A549 (cell line): ENCODE measurements at regions not wholly inside any gene's neighbourhood (a gene's known extent, or its start where the extent isn't known, plus 50 kb on each side); places are given as distances from the start of the nearest gene placed in this dataset.

Source experiments
- ATAC-seq, 2 experiments: fragments of 200-7000 bp in 1 of 2; fragments of >200 bp in 1 of 2; cut with Nextera tagmentation in 1 of 2; cut with Tn5 transposase in 1 of 2; 3 replicates each; pipeline versions ENCODE4 v1.8.0 to v1.9.1; 2018 to 2020; ENCODE audit warnings: mild to moderate bottlenecking in 1 of 2, moderate library complexity in 1 of 2
- CTCF ChIA-PET: fragments of 300-600 bp; sonication (Branson Sonifier 250); formaldehyde crosslinking; extraction: SDS; loops from one replicate; lab custom pipeline; 2021; ENCODE audit warnings: antibody characterized with exemption, inconsistent platforms; lab: Yijun Ruan, JAX
- POLR2A ChIA-PET: fragments of 350-600 bp; formaldehyde crosslinking; extraction: SDS; loops from one replicate; lab custom pipeline; 2021; ENCODE audit warnings: antibody characterized with exemption, inconsistent platforms; lab: Yijun Ruan, JAX
- DNase-seq, 2 experiments: peaks; one replicate each; pipeline versions ENCODE4 v3.0.0 to v3.0.0-alpha.2; 2011 to 2016; ENCODE audit warnings: low read depth in 1 of 2, low spot score in 1 of 2
- FAIRE-seq: peaks from 2 replicates; lab custom pipeline; 2011; peaks lifted over from hg19 to GRCh38; lab: Jason Lieb, UNC
- H3K27ac ChIP-seq, 2 experiments: fragments of >200 bp; sonication (Bioruptor Twin); formaldehyde crosslinking; 3 replicates each; pipeline ENCODE4 v1.5.1; 2016 to 2017
- H3K4me1 ChIP-seq: fragments of >200 bp; sonication (Bioruptor Twin); formaldehyde crosslinking; 3 replicates; pipeline ENCODE4 v1.6.1; 2016
- H3K4me2 ChIP-seq: fragments of >200 bp; sonication (Bioruptor Twin); formaldehyde crosslinking; 3 replicates; pipeline ENCODE4 v1.6.1; 2016
- H3K4me3 ChIP-seq: fragments of >200 bp; sonication (Bioruptor Twin); formaldehyde crosslinking; 3 replicates; pipeline ENCODE4 v1.5.1; 2016
- H3K9me3 ChIP-seq: fragments of >200 bp; sonication (Bioruptor Twin); formaldehyde crosslinking; 3 replicates; pipeline ENCODE4 v1.6.1; 2016
- CBX2 ChIP-seq: fragments of 200-600 bp; sonication (generic); IDR thresholded peaks from 2 replicates; pipeline ENCODE4 v1.6.1; 2016; ENCODE audit warnings: low read depth, mild to moderate bottlenecking, borderline replicate concordance
- CBX8 ChIP-seq: fragments of 200-600 bp; sonication (generic); IDR thresholded peaks from 2 replicates; pipeline ENCODE4 v1.6.1; 2016
- CHD2 ChIP-seq: fragments of 150-350 bp; IDR thresholded peaks from 2 replicates; pipeline ENCODE4 v1.6.1; 2014; ENCODE audit warnings: low read length; ENCODE audit not compliant: partially characterized antibody
- E2F6 ChIP-seq: IDR thresholded peaks from 2 replicates; pipeline ENCODE4 v1.6.1; 2012; ENCODE audit warnings: low read depth, borderline replicate concordance
- EHMT2 ChIP-seq: fragments of 200-600 bp; sonication (generic); IDR thresholded peaks from 2 replicates; pipeline ENCODE4 v1.6.1; 2016; ENCODE audit warnings: antibody characterized with exemption, low read depth, mild to moderate bottlenecking, moderate library complexity
- EP300 ChIP-seq, 2 experiments: fragments of >200 bp; sonication (Bioruptor Twin); formaldehyde crosslinking; IDR thresholded peaks; 2 replicates in 1 of 2; 3 replicates in 1 of 2; pipeline ENCODE4 v1.6.1; 2016 to 2017
- ESRRA ChIP-seq: fragments of 150-350 bp; IDR thresholded peaks from 2 replicates; pipeline ENCODE4 v1.6.1; 2014; ENCODE audit warnings: mild to moderate bottlenecking, low read length, borderline replicate concordance
- FOSL2 ChIP-seq, 2 experiments: fragments of 450-650 bp in 1 of 2; fragments of >200 bp in 1 of 2; sonication (Bioruptor Twin) in 1 of 2; formaldehyde crosslinking; IDR thresholded peaks; 2 replicates each; pipeline versions ENCODE4 v1.5.0 to v1.6.1; 2016 to 2020; ENCODE audit warnings: mild to moderate bottlenecking in 1 of 2, moderate library complexity in 1 of 2
- FOXS1 ChIP-seq: fragments of 250-450 bp; sonication (Bioruptor Pico); IDR thresholded peaks from 2 replicates; pipeline ENCODE4 v1.5.0; 2020; ENCODE audit warnings: mild to moderate bottlenecking, moderate library complexity
- HEYL ChIP-seq: fragments of 250-450 bp; sonication (Bioruptor Pico); IDR thresholded peaks from 2 replicates; pipeline ENCODE4 v1.8.0; 2021; ENCODE audit warnings: mild to moderate bottlenecking, moderate library complexity
- HOXA7 ChIP-seq: fragments of 250-450 bp; sonication (Bioruptor Pico); IDR thresholded peaks from 2 replicates; pipeline ENCODE4 v1.5.0; 2020; ENCODE audit warnings: mild to moderate bottlenecking, moderate library complexity
- JUN ChIP-seq, 2 experiments: fragments of >200 bp; sonication (Bioruptor Twin); formaldehyde crosslinking; IDR thresholded peaks; 2 replicates in 1 of 2; 3 replicates in 1 of 2; pipeline ENCODE4 v1.6.1; 2016 to 2017
- KDM1A ChIP-seq: fragments of 200-600 bp; sonication (generic); IDR thresholded peaks from 2 replicates; pipeline ENCODE4 v1.6.1; 2016; ENCODE audit warnings: low read depth, mild to moderate bottlenecking
- KDM5A ChIP-seq: fragments of 200-600 bp; sonication (generic); IDR thresholded peaks from 2 replicates; pipeline ENCODE4 v1.6.1; 2016; ENCODE audit warnings: antibody characterized with exemption, mild to moderate bottlenecking
- MAFK ChIP-seq: fragments of 450-650 bp; IDR thresholded peaks from 2 replicates; pipeline ENCODE4 v1.6.1; 2014; ENCODE audit not compliant: partially characterized antibody
- NFE2L2 ChIP-seq: fragments of 150-350 bp; conservative IDR thresholded peaks from 2 replicates; pipeline ENCODE4 v1.6.1; 2014; ENCODE audit warnings: low read length
- NPAS2 ChIP-seq: fragments of 250-450 bp; sonication (Bioruptor Pico); IDR thresholded peaks from 2 replicates; pipeline ENCODE4 v1.8.0; 2022; ENCODE audit warnings: mild to moderate bottlenecking, moderate library complexity, borderline replicate concordance
- NR3C1 ChIP-seq: fragments of >200 bp; sonication (Bioruptor Twin); formaldehyde crosslinking; IDR thresholded peaks from 3 replicates; pipeline ENCODE4 v1.6.1; 2017
- PHF8 ChIP-seq: fragments of 200-600 bp; sonication (generic); IDR thresholded peaks from 2 replicates; pipeline ENCODE4 v1.6.1; 2016; ENCODE audit warnings: low read depth, mild to moderate bottlenecking, antibody characterized with exemption, moderate library complexity, borderline replicate concordance
- POLR2A ChIP-seq: IDR thresholded peaks from 2 replicates; pipeline ENCODE4 v1.6.1; 2012; ENCODE audit warnings: mild to moderate bottlenecking, low read length
- RARB ChIP-seq: fragments of 250-450 bp; sonication (Bioruptor Pico); IDR thresholded peaks from 2 replicates; pipeline ENCODE4 v1.8.0; 2021; ENCODE audit warnings: mild to moderate bottlenecking, moderate library complexity
- RNF2 ChIP-seq: fragments of 200-600 bp; sonication (generic); IDR thresholded peaks from 2 replicates; pipeline ENCODE4 v1.6.1; 2016; ENCODE audit warnings: low read depth, mild to moderate bottlenecking, antibody characterized with exemption, moderate library complexity, borderline replicate concordance
- TP53 ChIP-seq: fragments of 250-450 bp; sonication (Bioruptor Pico); IDR thresholded peaks from 2 replicates; pipeline ENCODE4 v1.5.0; 2021; ENCODE audit warnings: mild to moderate bottlenecking, moderate library complexity
- ZFP36 ChIP-seq: fragments of 450-650 bp; IDR thresholded peaks from 2 replicates; pipeline ENCODE4 v1.6.1; 2014; ENCODE audit warnings: borderline replicate concordance; ENCODE audit not compliant: partially characterized antibody
- WGBS: methylation state at CpG from one replicate; pipeline ENCODE4 v1.1.6; 2017; ENCODE audit errors: missing lambda C conversion rate; 5-methylcytosine and 5-hydroxymethylcytosine counted together
- TF ChIP-seq, protein P1 (sequence below): fragments of 200-600 bp; sonication (generic); IDR thresholded peaks from 2 replicates; pipeline ENCODE4 v1.6.1; 2016; ENCODE audit warnings: antibody characterized with exemption, mild to moderate bottlenecking, moderate library complexity
- TF ChIP-seq, protein P2 (sequence below): IDR thresholded peaks from 2 replicates; pipeline ENCODE4 v1.6.1; 2012
- TF ChIP-seq, protein P3 (sequence below): fragments of >200 bp; sonication (Bioruptor Twin); formaldehyde crosslinking; IDR thresholded peaks from 2 replicates; pipeline ENCODE4 v1.6.1; 2016
- TF ChIP-seq, protein P4 (sequence below): fragments of 150-350 bp; IDR thresholded peaks from 2 replicates; pipeline ENCODE4 v1.6.1; 2014; ENCODE audit warnings: low read depth, mild to moderate bottlenecking, low read length
- TF ChIP-seq, protein P5 (sequence below): IDR thresholded peaks from 2 replicates; pipeline ENCODE4 v1.6.1; 2012

- TF ChIP-seq ZFP36 (no peak), PHF8 (no peak)
These were observed 1506.8 kb upstream of the WWC1 start (continued) for GRCh38 chr5:166784545-166785078.

DNA sequence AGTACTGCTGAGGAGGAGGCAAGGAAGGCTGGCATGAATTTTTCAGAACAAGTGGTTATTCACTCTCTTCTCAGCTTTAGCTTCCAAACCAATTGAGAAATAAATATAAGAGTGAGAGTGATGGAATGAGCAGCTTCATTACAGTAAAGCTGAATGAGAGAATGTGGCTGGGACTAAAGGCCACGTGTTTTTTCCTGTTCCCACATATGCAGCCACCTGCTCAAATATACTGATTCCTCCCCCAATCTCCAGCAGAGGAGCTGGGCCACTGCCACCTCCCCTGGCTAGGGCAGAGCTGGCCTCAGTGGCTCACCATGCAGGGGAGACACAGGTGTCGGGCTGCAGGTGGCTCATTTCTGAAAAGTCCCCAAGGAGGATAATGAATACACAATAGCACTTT is 1505.3 kb upstream of the WWC1 start:
- Histone ChIP-seq H3K4me1 (no peaks in the 10 kb centered on the region), H3K4me2 (no peak overlapping the region), H3K9me3 (no peaks in the 10 kb centered on the region), H3K27ac (no peak overlapping the region), H3K4me3 (no peak overlapping the region)
- ATAC-seq (no peak), FAIRE-seq (no peak), DNase-seq (no peak)
- ChIA-PET POLR2A (no interaction called here), CTCF (no interaction called here)
- WGBS: 22% methylated on average over 2 of the region's 2 CpGs
- TF ChIP-seq, protein P1, sequence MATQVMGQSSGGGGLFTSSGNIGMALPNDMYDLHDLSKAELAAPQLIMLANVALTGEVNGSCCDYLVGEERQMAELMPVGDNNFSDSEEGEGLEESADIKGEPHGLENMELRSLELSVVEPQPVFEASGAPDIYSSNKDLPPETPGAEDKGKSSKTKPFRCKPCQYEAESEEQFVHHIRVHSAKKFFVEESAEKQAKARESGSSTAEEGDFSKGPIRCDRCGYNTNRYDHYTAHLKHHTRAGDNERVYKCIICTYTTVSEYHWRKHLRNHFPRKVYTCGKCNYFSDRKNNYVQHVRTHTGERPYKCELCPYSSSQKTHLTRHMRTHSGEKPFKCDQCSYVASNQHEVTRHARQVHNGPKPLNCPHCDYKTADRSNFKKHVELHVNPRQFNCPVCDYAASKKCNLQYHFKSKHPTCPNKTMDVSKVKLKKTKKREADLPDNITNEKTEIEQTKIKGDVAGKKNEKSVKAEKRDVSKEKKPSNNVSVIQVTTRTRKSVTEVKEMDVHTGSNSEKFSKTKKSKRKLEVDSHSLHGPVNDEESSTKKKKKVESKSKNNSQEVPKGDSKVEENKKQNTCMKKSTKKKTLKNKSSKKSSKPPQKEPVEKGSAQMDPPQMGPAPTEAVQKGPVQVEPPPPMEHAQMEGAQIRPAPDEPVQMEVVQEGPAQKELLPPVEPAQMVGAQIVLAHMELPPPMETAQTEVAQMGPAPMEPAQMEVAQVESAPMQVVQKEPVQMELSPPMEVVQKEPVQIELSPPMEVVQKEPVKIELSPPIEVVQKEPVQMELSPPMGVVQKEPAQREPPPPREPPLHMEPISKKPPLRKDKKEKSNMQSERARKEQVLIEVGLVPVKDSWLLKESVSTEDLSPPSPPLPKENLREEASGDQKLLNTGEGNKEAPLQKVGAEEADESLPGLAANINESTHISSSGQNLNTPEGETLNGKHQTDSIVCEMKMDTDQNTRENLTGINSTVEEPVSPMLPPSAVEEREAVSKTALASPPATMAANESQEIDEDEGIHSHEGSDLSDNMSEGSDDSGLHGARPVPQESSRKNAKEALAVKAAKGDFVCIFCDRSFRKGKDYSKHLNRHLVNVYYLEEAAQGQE: no peak
- TF ChIP-seq POLR2A (no peak), EP300 (IDR thresholded peaks at IDR 0.05) (no peak), CHD2 (no peak), FOSL2 (IDR thresholded peaks at IDR 0.05) (no peak), FOSL2 (CRISPR knock-in tag; IDR thresholded peaks at IDR 0.05) (no peak), ESRRA (no peak), JUN (IDR thresholded peaks at IDR 0.05) (no peak), CBX8 (no peak), PHF8 (no peak), KDM1A (no peak), EHMT2 (no peak), NR3C1 (no peak), RNF2 (no peak), E2F6 (no peak)
- TF ChIP-seq, protein P2, sequence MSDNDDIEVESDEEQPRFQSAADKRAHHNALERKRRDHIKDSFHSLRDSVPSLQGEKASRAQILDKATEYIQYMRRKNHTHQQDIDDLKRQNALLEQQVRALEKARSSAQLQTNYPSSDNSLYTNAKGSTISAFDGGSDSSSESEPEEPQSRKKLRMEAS: no peak
- TF ChIP-seq, protein P3, sequence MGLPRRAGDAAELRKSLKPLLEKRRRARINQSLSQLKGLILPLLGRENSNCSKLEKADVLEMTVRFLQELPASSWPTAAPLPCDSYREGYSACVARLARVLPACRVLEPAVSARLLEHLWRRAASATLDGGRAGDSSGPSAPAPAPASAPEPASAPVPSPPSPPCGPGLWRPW: no peak

- POLR2A ChIA-PET: no interaction called here
- TF ChIP-seq MAFK: no peak
- no peak for TF ChIP-seq NPAS2
- no peak for TF ChIP-seq ZFP36
- no peak for TF ChIP-seq FOXS1 (CRISPR knock-in tag)
- TF ChIP-seq FOSL2 (IDR thresholded peaks at IDR 0.05): no peak
- TF ChIP-seq FOSL2 (CRISPR knock-in tag; IDR thresholded peaks at IDR 0.05): no peak
- TF ChIP-seq KDM5A: no peak
- TF ChIP-seq, protein P3: no peak
- no peak for TF ChIP-seq TP53 (CRISPR knock-in tag)
- no peak for TF ChIP-seq HOXA7 (CRISPR knock-in tag)
- no peak for TF ChIP-seq HEYL (CRISPR knock-in tag)
- TF ChIP-seq NFE2L2: no peak
- TF ChIP-seq, protein P4, sequence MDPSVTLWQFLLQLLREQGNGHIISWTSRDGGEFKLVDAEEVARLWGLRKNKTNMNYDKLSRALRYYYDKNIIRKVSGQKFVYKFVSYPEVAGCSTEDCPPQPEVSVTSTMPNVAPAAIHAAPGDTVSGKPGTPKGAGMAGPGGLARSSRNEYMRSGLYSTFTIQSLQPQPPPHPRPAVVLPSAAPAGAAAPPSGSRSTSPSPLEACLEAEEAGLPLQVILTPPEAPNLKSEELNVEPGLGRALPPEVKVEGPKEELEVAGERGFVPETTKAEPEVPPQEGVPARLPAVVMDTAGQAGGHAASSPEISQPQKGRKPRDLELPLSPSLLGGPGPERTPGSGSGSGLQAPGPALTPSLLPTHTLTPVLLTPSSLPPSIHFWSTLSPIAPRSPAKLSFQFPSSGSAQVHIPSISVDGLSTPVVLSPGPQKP: no peak
- no peak for TF ChIP-seq EHMT2
- TF ChIP-seq, protein P5, sequence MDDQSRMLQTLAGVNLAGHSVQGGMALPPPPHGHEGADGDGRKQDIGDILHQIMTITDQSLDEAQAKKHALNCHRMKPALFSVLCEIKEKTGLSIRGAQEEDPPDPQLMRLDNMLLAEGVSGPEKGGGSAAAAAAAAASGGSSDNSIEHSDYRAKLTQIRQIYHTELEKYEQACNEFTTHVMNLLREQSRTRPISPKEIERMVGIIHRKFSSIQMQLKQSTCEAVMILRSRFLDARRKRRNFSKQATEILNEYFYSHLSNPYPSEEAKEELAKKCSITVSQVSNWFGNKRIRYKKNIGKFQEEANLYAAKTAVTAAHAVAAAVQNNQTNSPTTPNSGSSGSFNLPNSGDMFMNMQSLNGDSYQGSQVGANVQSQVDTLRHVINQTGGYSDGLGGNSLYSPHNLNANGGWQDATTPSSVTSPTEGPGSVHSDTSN: no peak
- no peak for TF ChIP-seq RARB (CRISPR knock-in tag)
- TF ChIP-seq CBX2: no peak
- FAIRE-seq (no peak), DNase-seq (no peak), ATAC-seq (no peak)
- Histone ChIP-seq H3K4me2 (no peak overlapping the region), H3K27ac (no peak overlapping the region), H3K9me3 (no peaks in the 10 kb centered on the region), H3K4me1 (no peaks in the 10 kb centered on the region), H3K4me3 (no peak overlapping the region)
- CTCF ChIA-PET: no interaction called here
- WGBS: 55% methylated on average over 8 of the region's 8 CpGs
These were observed 1504.6 kb upstream of the WWC1 start for GRCh38 chr5:166786889-166787288.
